Psoas muscle (tissue), 7 donors: ENCODE measurements at regions not wholly inside any gene's neighbourhood (a gene's known extent, or its start where the extent isn't known, plus 50 kb on each side); places are given as distances from the start of the nearest gene placed in this dataset.
"Not testable (repeated sequence)": the region's sequence is repeated elsewhere in the genome, so short reads cannot be mapped to it uniquely, and the experiment has no call there.

ENCODE experiments used
- ATAC-seq, 4 donors: fragments of 200-7000 bp; cut with Tn5 transposase; one replicate each; pipeline ENCODE4 v1.9.1; 2020; ENCODE audit warnings: moderate library complexity in 3 of 4, mild to moderate bottlenecking in 2 of 4
- DNase-seq, 2 donors: peaks; one replicate each; pipeline ENCODE4 v3.0.0-alpha.2; 2020
- H3K27ac ChIP-seq: fragments of 200-600 bp; one replicate; pipeline ENCODE4 v1.8.0; 2022
- H3K27me3 ChIP-seq, 3 donors: fragments of 200-600 bp in 1 of 3; one replicate each; pipeline versions ENCODE4 v1.6.1 to v1.8.0; 2013 to 2022; ENCODE audit warnings: low read length in 2 of 3, mild to moderate bottlenecking in 2 of 3, moderate library complexity in 1 of 3; ENCODE audit not compliant: insufficient read depth in 3 of 3
- H3K36me3 ChIP-seq, 2 donors: fragments of 200-600 bp in 1 of 2; one replicate each; pipeline versions ENCODE4 v1.6.1 to v1.8.0; 2013 to 2022; ENCODE audit warnings: low read depth in 1 of 2, mild to moderate bottlenecking in 1 of 2, moderate library complexity in 1 of 2; ENCODE audit not compliant: insufficient read depth in 1 of 2
- H3K4me1 ChIP-seq: fragments of 200-600 bp; one replicate; pipeline ENCODE4 v1.8.0; 2022
- H3K4me3 ChIP-seq: fragments of 200-600 bp; one replicate; pipeline ENCODE4 v1.8.0; 2022; ENCODE audit warnings: mild to moderate bottlenecking
- H3K9me3 ChIP-seq: fragments of 200-600 bp; one replicate; pipeline ENCODE4 v1.8.0; 2022
- WGBS, 3 donors: extraction: QIAGEN DNeasy Blood & Tissue Kit; methylation state at CpG; one replicate each; pipeline versions ENCODE4 v1.1.6 to v1.1.7; 2013; 5-methylcytosine and 5-hydroxymethylcytosine counted together
- intact Hi-C, 2 donors: fragments of 100-400 bp; cut with DNase I; formaldehyde crosslinking; loops; one replicate each; pipeline versions ENCODE4 v1.11.0 to v1.14.2; 2022
- TF ChIP-seq, protein P1 (sequence below): fragments of 200-600 bp; IDR thresholded peaks from one replicate; pipeline ENCODE4 v1.8.0; 2022; ENCODE audit warnings: antibody characterized with exemption
- donor health status: healthy with polysubstance abuse.
- donor health status: DM: no; HTN: no; CAD: no; lungs with moderate emphysema.
- donor health status: Bipolar disorder and iron deficiency.
- donor health status: healthy.
- donor health status: DM: yes; HTN: yes; CAD: no.
- donor health status: DM: no; HTN: no; CAD: no.
- donor health status: DM: yes; HTN: yes; CAD: no.

DNA sequence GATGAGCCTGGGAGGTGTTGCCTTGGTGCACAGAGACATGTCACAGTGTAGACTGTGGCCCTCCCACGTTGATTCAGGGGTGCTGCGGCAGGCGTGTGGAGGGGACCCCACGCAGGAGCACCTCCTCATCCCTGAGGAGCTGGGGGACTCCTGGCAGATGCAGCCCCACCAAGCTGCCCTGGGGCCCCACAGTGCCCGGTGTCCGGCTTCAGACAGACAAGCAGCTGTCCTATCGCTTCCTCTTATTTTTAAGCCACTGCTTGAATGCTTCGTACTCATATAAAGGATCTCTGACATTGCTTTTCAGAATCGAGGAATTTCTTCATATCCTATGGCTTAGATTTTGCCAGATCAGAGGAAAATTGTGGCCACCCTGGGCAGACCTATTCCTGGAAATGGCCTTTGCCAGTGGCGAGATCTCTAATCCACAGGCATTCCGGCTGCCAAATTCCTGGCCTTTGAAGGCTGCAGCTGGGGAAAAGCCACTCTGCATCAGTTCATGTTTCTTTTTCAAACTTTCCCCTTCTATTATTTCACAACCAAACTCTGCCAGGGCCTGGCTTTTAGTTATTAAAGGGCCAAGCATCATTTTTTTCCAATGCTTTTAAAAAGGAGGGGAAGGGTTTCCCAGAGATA, 337.0 kb downstream of the THBS2 start:
- no peaks in the 10 kb centered on the region for H3K27me3 ChIP-seq
- ATAC-seq, result peak; percentile 68 to 93 (median 86)
- H3K27ac ChIP-seq, result peak overlapping the region; percentile 34
- intact Hi-C loops, result no loop called here
- 18 to 23% (median 19%) methylated on average over 11 of the region's 11 CpGs for WGBS, 3 donors
- no peaks in the 10 kb centered on the region for H3K36me3 ChIP-seq
- no peaks in the 10 kb centered on the region for H3K9me3 ChIP-seq
- DNase-seq, result peak; percentile 53 to 72
- peak overlapping the region; percentile 35 for H3K4me3 ChIP-seq
- peaks cover 8% of the 10 kb centered on the region for H3K4me1 ChIP-seq
- TF ChIP-seq, protein P1, sequence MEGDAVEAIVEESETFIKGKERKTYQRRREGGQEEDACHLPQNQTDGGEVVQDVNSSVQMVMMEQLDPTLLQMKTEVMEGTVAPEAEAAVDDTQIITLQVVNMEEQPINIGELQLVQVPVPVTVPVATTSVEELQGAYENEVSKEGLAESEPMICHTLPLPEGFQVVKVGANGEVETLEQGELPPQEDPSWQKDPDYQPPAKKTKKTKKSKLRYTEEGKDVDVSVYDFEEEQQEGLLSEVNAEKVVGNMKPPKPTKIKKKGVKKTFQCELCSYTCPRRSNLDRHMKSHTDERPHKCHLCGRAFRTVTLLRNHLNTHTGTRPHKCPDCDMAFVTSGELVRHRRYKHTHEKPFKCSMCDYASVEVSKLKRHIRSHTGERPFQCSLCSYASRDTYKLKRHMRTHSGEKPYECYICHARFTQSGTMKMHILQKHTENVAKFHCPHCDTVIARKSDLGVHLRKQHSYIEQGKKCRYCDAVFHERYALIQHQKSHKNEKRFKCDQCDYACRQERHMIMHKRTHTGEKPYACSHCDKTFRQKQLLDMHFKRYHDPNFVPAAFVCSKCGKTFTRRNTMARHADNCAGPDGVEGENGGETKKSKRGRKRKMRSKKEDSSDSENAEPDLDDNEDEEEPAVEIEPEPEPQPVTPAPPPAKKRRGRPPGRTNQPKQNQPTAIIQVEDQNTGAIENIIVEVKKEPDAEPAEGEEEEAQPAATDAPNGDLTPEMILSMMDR, result no peak

DNA sequence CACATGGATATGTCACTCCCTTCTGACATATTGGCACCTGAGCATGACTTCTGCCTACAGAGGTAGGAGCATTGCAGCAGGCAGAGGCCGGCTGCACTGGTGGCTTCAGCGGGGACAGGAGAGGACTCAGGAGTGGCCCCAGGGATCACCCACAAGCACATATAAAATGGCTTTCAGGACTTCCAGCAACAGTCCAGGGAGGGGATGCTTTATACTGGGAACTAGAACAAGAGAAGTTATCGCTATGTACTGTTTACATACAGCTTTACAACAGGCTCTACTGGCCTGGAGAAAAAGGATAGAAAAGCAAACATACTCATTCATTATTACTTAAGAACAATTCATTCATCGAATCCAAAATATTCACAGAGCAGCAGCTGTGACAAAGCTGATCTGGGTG, 337.8 kb downstream of the THBS2 start:
- H3K4me1 ChIP-seq, result peaks cover 8% of the 10 kb centered on the region
- no peak for DNase-seq
- ATAC-seq, result no peak
- TF ChIP-seq, protein P1, result no peak
- no peak overlapping the region for H3K4me3 ChIP-seq
- H3K27me3 ChIP-seq, result no peaks in the 10 kb centered on the region
- intact Hi-C loops, result no loop called here
- no peaks in the 10 kb centered on the region for H3K9me3 ChIP-seq
- H3K27ac ChIP-seq, result no peak overlapping the region
- no peaks in the 10 kb centered on the region for H3K36me3 ChIP-seq
- 82 to 91% (median 85%) methylated on average over 4 of the region's 4 CpGs for WGBS, 3 donors

DNA sequence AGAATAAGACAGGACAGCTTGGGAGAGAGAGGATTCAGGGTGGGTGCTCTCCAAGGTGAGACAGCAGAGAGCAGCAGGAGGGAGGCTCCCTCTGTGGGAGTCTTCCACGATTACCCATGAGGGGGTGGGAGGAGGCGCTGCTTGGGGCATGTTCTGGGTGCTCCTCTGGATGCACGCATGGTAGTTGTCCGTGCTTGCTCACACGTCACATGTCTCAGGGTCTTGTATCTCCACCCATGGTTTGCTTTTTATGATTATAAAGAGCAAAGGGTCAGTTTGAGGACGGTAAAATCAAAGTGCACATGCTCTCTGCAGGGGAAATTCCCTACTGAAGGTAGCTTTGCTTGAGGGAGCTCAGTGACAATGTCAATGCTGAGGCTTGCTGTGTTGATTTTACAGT, 338.4 kb downstream of the THBS2 start:
- DNase-seq (no peak), ATAC-seq (no peak)
- WGBS, 3 donors, result 79 to 90% (median 90%) methylated on average over 6 of the region's 6 CpGs
- Histone ChIP-seq H3K27ac (no peak overlapping the region), H3K36me3 (no peaks in the 10 kb centered on the region), H3K9me3 (no peaks in the 10 kb centered on the region), H3K27me3 (no peaks in the 10 kb centered on the region), H3K4me1 (peaks cover 8% of the 10 kb centered on the region), H3K4me3 (no peak overlapping the region)
- TF ChIP-seq, protein P1, result no peak
- intact Hi-C loops, result no loop called here

DNA sequence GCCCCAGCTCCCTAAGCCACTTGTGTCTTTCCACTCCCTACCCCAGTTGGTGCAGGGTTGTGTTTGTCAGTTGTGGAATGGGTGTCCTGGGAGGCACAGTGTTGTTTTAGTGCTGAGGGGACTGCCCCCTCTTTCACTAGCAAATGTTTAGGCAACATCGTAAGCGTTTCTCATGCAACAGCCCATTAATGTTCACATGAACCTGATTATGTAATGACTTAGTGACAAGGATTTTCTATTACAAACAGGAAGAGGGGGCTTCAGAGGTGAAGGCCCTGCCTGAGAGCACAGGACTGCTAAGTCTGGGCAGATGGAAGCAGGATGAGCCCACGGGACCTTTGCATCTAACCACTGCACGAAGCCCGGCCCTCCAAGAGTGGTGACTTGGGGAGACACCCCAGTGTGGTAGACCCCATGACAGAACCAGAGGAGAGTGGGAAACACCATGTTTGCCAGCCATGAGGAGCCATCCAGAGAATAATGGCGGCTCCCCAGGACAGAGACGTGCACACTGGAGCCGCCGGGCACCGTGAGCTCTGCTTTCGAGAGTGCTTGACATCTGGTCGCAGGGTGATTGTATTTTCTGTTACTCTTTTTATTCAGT, 339.7 kb downstream of the THBS2 start:
- no peaks in the 10 kb centered on the region for H3K36me3 ChIP-seq
- no peak overlapping the region for H3K27ac ChIP-seq
- no peaks in the 10 kb centered on the region for H3K9me3 ChIP-seq
- ATAC-seq (no peak), DNase-seq (no peak)
- TF ChIP-seq, protein P1, result no peak
- no peak overlapping the region for H3K4me3 ChIP-seq
- intact Hi-C loops, result no loop called here
- H3K27me3 ChIP-seq, result no peaks in the 10 kb centered on the region
- H3K4me1 ChIP-seq, result peaks cover 8% of the 10 kb centered on the region
- 92 to 94% (median 93%) methylated on average over 12 of the region's 12 CpGs for WGBS, 3 donors

DNA sequence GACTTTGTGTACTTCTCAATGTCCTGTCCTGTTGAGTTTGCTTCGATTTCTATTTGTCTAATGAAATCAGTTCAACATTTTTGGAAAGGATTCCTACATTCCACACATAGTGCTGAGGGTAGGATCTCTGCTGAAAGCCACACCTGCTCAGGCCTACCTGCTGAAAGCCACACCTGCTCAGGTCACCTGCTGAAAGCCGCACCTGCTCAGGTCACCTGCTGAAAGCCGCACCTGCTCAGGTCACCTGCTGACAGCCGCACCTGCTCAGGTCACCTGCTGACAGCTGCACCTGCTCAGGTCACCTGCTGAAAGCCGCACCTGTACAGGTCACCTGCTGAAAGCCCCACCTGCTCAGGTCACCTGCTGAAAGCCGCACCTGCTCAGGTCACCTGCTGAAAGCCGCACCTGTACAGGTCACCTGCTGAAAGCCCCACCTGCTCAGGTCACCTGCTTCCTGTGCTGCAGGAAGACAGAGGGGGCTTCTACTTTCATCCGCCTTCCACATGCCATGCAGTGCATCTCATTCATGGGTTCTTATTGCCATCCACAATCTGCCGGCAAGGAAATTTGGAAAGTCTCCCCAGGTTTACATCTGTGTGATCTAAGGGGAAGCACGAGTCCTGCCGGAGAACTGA, 340.3 kb downstream of the THBS2 start:
- H3K36me3 ChIP-seq, DNase-seq, ATAC-seq, H3K27ac ChIP-seq, H3K27me3 ChIP-seq, H3K9me3 ChIP-seq, H3K4me1 ChIP-seq, H3K4me3 ChIP-seq, intact Hi-C loops: not testable (repeated sequence)
- WGBS, 3 donors, result 72 to 84% (median 75%) methylated on average over 10 to 11 of the region's 11 CpGs
